ENCODE measurements at regions not wholly inside any gene's neighbourhood (a gene's known extent, or its start where the extent isn't known, plus 50 kb on each side); places are given as distances from the start of the nearest gene placed in this dataset.

DNA sequence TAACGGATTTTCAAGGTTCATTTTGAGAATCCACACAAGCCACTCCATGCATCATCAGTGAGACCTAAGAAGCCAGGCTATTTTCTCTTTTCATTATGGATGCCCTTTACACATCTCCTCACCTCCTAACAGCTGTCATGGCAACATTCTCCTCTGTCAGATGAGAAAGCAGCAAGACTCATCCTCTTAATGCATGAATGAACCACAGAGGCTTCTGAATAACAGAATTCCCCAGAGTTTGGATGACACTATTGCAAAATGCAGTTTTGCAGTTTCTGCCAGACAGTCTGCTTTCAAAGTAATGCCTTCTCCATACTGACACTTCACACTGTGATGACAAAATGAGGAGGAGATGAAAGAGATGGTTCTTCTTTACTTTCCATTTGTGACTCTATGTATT is 286.7 kb upstream of the GRIP1 start:
- Histone ChIP-seq H3K4me3 (no peak overlapping the region), H3K9ac (ENCODE audit: low read depth in 2 of 2, low read length in 2 of 2) (no peak overlapping the region), H3K9me3 (no peaks in the 10 kb centered on the region), H3K36me3 (no peaks in the 10 kb centered on the region), H3K4me1 (no peaks in the 10 kb centered on the region), H3K27ac (no peak overlapping the region), H3K27me3 (no peaks in the 10 kb centered on the region)
- intact Hi-C loops (cut with DNase I), result no loop called here
- no peak for DNase-seq
- no peak for TF ChIP-seq CTCF (IDR thresholded peaks at IDR 0.05)

DNA sequence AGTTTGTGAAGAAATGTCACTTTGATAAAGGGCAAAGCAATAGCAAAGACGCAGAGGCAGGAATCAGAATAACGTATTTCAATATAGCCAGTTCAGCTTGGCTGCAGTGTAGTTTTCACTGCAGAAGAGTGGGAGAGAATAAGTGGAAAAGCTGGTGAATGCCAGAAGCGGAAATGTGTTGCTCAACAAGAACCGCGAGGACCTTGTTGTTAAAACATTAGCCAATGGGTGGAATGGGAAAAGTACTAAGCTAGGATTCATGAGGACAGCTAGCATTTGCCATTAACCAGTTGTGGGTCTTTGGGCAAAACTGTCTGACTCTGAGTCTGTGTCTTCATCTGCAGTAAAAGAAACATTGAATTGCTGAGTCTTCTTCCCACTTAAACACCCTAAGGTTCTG is 292.9 kb upstream of the GRIP1 start:
- no peaks in the 10 kb centered on the region for H3K27me3 ChIP-seq
- H3K9ac ChIP-seq (ENCODE audit: low read depth in 2 of 2, low read length in 2 of 2), result no peak overlapping the region
- H3K27ac ChIP-seq, result no peak overlapping the region
- H3K4me3 ChIP-seq, result no peak overlapping the region
- TF ChIP-seq CTCF (IDR thresholded peaks at IDR 0.05), result no peak
- no peaks in the 10 kb centered on the region for H3K4me1 ChIP-seq
- H3K36me3 ChIP-seq, result no peaks in the 10 kb centered on the region
- intact Hi-C loops (cut with DNase I), result no loop called here
- no peaks in the 10 kb centered on the region for H3K9me3 ChIP-seq
- DNase-seq, result no peak

GRCh38 chr12:66976526-66976925 is 292.6 kb upstream of the CAND1 start:
- Histone ChIP-seq H3K4me1 (no peaks in the 10 kb centered on the region), H3K4me3 (no peak overlapping the region), H3K9ac (ENCODE audit: low read depth in 2 of 2, low read length in 2 of 2) (no peak overlapping the region), H3K9me3 (no peaks in the 10 kb centered on the region), H3K27me3 (no peaks in the 10 kb centered on the region), H3K36me3 (no peaks in the 10 kb centered on the region), H3K27ac (no peak overlapping the region)
- no peak for TF ChIP-seq CTCF (IDR thresholded peaks at IDR 0.05)
- no peak for DNase-seq
- intact Hi-C loops (cut with DNase I), result no loop called here

DNA sequence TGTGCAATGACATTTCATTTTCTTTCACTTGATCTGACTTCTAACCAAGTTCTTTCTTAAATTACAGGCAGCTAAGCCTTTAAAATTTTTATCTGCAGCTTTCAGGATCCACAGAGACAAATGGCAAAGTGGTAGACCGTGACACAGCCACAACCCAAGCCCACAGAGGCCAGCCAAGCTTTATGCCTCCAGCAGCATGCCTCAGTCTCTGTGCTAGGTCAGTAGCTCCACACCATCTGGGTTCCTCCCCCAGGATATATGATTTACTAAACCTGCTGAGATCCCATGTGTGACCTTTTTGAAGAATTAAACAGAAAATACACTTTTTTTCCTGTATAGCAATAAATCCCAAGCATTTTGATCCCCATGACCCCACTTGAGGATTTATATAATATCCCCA is 290.4 kb upstream of the CAND1 start:
- intact Hi-C loops (cut with DNase I), result no loop called here
- no peaks in the 10 kb centered on the region for H3K4me1 ChIP-seq
- TF ChIP-seq CTCF (IDR thresholded peaks at IDR 0.05), result no peak
- no peak overlapping the region for H3K9ac ChIP-seq (ENCODE audit: low read depth in 2 of 2, low read length in 2 of 2)
- no peak overlapping the region for H3K27ac ChIP-seq
- no peak overlapping the region for H3K4me3 ChIP-seq
- H3K36me3 ChIP-seq, result no peaks in the 10 kb centered on the region
- H3K27me3 ChIP-seq, result no peaks in the 10 kb centered on the region
- DNase-seq, result no peak
- H3K9me3 ChIP-seq, result no peaks in the 10 kb centered on the region

DNA sequence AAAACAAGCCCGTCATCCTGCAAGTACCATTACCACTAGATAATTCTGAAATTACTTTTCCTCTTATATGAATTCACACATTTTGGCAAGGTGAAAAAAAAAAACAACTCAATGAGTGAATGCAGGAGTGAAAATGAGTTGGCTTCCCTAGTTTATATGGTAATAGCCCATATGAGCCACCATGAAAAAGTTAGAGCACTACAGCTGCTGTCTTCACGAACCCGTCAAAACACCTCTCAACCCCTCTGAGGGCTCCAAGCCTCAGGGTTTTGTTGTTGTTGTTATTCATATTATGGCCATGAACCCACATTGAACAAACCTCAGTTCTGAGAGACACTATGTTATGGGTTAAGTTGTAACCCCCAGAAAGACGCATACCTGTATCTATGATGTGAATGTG is 289.9 kb upstream of the CAND1 start:
- intact Hi-C loops (cut with DNase I), result no loop called here
- no peaks in the 10 kb centered on the region for H3K36me3 ChIP-seq
- H3K4me1 ChIP-seq, result no peaks in the 10 kb centered on the region
- H3K9me3 ChIP-seq, result no peaks in the 10 kb centered on the region
- DNase-seq, result no peak
- TF ChIP-seq CTCF (IDR thresholded peaks at IDR 0.05), result no peak
- no peak overlapping the region for H3K27ac ChIP-seq
- H3K27me3 ChIP-seq, result no peaks in the 10 kb centered on the region
- H3K9ac ChIP-seq (ENCODE audit: low read depth in 2 of 2, low read length in 2 of 2), result no peak overlapping the region
- no peak overlapping the region for H3K4me3 ChIP-seq

DNA sequence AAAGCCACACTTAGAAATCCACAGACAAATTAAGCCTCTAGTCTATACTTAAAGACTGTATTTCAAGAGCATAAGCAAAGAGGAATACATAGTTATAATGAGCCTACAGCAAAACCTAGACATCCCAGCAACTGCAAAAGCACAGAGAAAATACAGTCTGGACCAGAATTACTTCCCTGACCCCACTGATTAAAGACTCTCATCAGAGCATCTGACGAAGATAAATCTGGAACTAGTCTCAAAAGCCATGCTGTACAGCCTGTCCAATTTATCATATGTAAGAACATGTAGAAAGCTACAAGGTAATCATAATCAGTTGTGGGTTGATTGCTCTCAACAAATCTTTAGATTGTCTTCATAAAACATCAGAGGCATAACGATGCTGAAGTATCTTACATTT is 285.1 kb upstream of the CAND1 start:
- H3K36me3 ChIP-seq, result no peaks in the 10 kb centered on the region
- H3K4me1 ChIP-seq, result no peaks in the 10 kb centered on the region
- intact Hi-C loops (cut with DNase I), result no loop called here
- no peak for TF ChIP-seq CTCF (IDR thresholded peaks at IDR 0.05)
- no peaks in the 10 kb centered on the region for H3K9me3 ChIP-seq
- no peak for DNase-seq
- H3K4me3 ChIP-seq, result no peak overlapping the region
- H3K9ac ChIP-seq (ENCODE audit: low read depth in 2 of 2, low read length in 2 of 2), result no peak overlapping the region
- no peaks in the 10 kb centered on the region for H3K27me3 ChIP-seq
- H3K27ac ChIP-seq, result no peak overlapping the region
